ENCODE measurements at regions not wholly inside any gene's neighbourhood (a gene's known extent, or its start where the extent isn't known, plus 50 kb on each side); places are given as distances from the start of the nearest gene placed in this dataset.

- TF ChIP-seq, protein P1, sequence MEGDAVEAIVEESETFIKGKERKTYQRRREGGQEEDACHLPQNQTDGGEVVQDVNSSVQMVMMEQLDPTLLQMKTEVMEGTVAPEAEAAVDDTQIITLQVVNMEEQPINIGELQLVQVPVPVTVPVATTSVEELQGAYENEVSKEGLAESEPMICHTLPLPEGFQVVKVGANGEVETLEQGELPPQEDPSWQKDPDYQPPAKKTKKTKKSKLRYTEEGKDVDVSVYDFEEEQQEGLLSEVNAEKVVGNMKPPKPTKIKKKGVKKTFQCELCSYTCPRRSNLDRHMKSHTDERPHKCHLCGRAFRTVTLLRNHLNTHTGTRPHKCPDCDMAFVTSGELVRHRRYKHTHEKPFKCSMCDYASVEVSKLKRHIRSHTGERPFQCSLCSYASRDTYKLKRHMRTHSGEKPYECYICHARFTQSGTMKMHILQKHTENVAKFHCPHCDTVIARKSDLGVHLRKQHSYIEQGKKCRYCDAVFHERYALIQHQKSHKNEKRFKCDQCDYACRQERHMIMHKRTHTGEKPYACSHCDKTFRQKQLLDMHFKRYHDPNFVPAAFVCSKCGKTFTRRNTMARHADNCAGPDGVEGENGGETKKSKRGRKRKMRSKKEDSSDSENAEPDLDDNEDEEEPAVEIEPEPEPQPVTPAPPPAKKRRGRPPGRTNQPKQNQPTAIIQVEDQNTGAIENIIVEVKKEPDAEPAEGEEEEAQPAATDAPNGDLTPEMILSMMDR (conservative IDR thresholded peaks at IDR 0.05): no peak
- no peak for TF ChIP-seq ZFX (IDR thresholded peaks at IDR 0.05)
Measured at GRCh38 chr20:63132715-63133471, 83.0 kb downstream of the YTHDF1 start.

All from C4-2B (cell line).